Effector memory CD4-positive, alpha-beta T cell (primary cell): ENCODE measurements at regions not wholly inside any gene's neighbourhood (a gene's known extent, or its start where the extent isn't known, plus 50 kb on each side); places are given as distances from the start of the nearest gene placed in this dataset.

Source experiments
- DNase-seq, 3 donors: peaks; one replicate each; pipeline ENCODE4 v3.0.0-alpha.2; 2020
- H3K27ac ChIP-seq: 2 replicates; pipeline ENCODE4 v1.7.0; 2013; ENCODE audit warnings: mild to moderate bottlenecking, low read length, moderate library complexity; ENCODE audit not compliant: insufficient read depth, poor library complexity, severe bottlenecking
- H3K27me3 ChIP-seq: replicated peaks from 2 replicates; pipeline ENCODE4 v1.7.0; 2013; ENCODE audit warnings: mild to moderate bottlenecking, low read length; ENCODE audit not compliant: insufficient read depth, control insufficient read depth, poor library complexity, severe bottlenecking
- H3K36me3 ChIP-seq: 2 replicates; pipeline ENCODE4 v1.7.0; 2013; ENCODE audit warnings: mild to moderate bottlenecking, low read length, moderate library complexity; ENCODE audit not compliant: control insufficient read depth, insufficient read depth
- H3K4me1 ChIP-seq: 2 replicates; pipeline ENCODE4 v1.7.0; 2013; ENCODE audit warnings: low read length, mild to moderate bottlenecking; ENCODE audit not compliant: control insufficient read depth, insufficient read depth, poor library complexity, severe bottlenecking
- H3K4me3 ChIP-seq: 2 replicates; pipeline ENCODE4 v1.7.0; 2013; ENCODE audit warnings: low read length, low read depth, mild to moderate bottlenecking; ENCODE audit not compliant: insufficient read depth, poor library complexity, severe bottlenecking
- H3K9me3 ChIP-seq: 2 replicates; pipeline ENCODE4 v1.7.0; 2013; ENCODE audit warnings: mild to moderate bottlenecking, low read length, moderate library complexity; ENCODE audit not compliant: control insufficient read depth

DNA sequence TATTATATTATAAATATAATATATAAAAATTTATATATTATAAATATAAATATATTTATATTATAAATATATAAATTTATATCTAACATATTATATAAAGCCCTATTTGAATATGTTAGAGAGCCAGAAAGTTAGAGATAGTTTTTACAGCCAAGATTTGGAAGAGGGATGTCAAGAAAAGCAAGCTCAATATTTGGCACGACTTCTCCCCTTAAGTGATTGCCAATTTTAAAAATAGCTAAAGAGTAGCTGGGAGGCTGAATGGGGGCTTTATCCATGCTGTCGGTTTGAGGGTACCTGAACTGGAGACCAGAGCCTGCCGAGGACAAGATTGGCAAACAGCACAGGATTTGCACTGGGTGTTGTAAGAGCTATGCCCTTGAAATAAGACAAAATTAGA, 180.9 kb upstream of the GYPC start:
- Histone ChIP-seq H3K36me3 (no peaks in the 10 kb centered on the region), H3K9me3 (no peaks in the 10 kb centered on the region), H3K4me3 (no peak overlapping the region), H3K4me1 (no peaks in the 10 kb centered on the region), H3K27ac (no peak overlapping the region), H3K27me3 (no peaks in the 10 kb centered on the region)
- DNase-seq, result no peak

GRCh38 chr2:126476691-126477090, 179.3 kb upstream of the GYPC start:
- no peaks in the 10 kb centered on the region for H3K36me3 ChIP-seq
- DNase-seq, result no peak
- no peaks in the 10 kb centered on the region for H3K27me3 ChIP-seq
- no peak overlapping the region for H3K27ac ChIP-seq
- H3K9me3 ChIP-seq, result no peaks in the 10 kb centered on the region
- H3K4me1 ChIP-seq, result no peaks in the 10 kb centered on the region
- no peak overlapping the region for H3K4me3 ChIP-seq

DNA sequence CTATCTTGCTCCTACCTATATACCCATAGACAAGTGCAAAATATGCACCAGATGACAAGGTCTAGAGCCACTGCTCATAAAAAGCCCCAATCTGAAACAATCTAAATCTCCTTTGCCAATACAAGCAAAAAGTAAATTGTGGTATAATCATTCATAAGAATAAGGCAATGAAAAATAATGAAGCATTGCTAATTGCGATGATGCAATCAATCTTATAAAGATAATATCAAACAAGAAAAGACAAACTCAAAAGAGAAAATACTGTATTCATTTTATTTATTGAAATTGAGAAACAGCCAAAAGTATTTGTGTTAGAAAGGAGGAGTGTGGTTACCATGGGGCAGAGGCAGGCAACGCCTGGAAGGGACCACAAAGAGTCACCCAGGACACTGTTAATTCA, 175.9 kb upstream of the GYPC start:
- Histone ChIP-seq H3K4me1 (no peaks in the 10 kb centered on the region), H3K36me3 (no peaks in the 10 kb centered on the region), H3K27me3 (no peaks in the 10 kb centered on the region), H3K27ac (no peak overlapping the region), H3K9me3 (no peaks in the 10 kb centered on the region), H3K4me3 (no peak overlapping the region)
- no peak for DNase-seq

GRCh38 chr2:126482582-126483464, 173.1 kb upstream of the GYPC start:
- no peak overlapping the region for H3K27ac ChIP-seq
- no peaks in the 10 kb centered on the region for H3K36me3 ChIP-seq
- no peak for DNase-seq
- no peaks in the 10 kb centered on the region for H3K4me1 ChIP-seq
- no peak overlapping the region for H3K4me3 ChIP-seq
- H3K9me3 ChIP-seq, result no peaks in the 10 kb centered on the region
- H3K27me3 ChIP-seq, result no peaks in the 10 kb centered on the region

DNA sequence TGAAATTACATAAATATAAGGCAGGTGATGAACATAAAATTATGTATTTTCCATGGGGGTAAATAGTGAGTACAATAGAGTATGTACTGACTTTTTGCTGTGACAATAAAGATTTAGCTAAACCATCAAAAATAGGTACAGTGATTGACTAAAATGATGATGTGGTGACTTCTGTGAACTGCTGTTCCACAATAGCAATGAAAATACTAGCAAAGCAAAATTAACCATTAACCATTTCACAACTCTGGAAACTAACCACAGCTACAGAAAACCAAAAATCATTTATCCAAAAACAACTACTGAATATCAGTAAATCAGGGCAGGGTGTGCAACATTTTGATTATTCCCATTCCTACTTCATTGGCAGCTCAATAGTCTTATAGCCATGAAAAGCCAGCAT, 161.4 kb upstream of the GYPC start:
- no peaks in the 10 kb centered on the region for H3K4me1 ChIP-seq
- DNase-seq, result no peak
- H3K9me3 ChIP-seq, result no peaks in the 10 kb centered on the region
- no peak overlapping the region for H3K4me3 ChIP-seq
- no peaks in the 10 kb centered on the region for H3K36me3 ChIP-seq
- no peak overlapping the region for H3K27ac ChIP-seq
- H3K27me3 ChIP-seq, result no peaks in the 10 kb centered on the region

GRCh38 chr2:126495189-126495588, 160.8 kb upstream of the GYPC start:
- no peaks in the 10 kb centered on the region for H3K27me3 ChIP-seq
- no peak for DNase-seq
- H3K4me3 ChIP-seq, result no peak overlapping the region
- no peak overlapping the region for H3K27ac ChIP-seq
- H3K4me1 ChIP-seq, result no peaks in the 10 kb centered on the region
- no peaks in the 10 kb centered on the region for H3K36me3 ChIP-seq
- no peaks in the 10 kb centered on the region for H3K9me3 ChIP-seq

DNA sequence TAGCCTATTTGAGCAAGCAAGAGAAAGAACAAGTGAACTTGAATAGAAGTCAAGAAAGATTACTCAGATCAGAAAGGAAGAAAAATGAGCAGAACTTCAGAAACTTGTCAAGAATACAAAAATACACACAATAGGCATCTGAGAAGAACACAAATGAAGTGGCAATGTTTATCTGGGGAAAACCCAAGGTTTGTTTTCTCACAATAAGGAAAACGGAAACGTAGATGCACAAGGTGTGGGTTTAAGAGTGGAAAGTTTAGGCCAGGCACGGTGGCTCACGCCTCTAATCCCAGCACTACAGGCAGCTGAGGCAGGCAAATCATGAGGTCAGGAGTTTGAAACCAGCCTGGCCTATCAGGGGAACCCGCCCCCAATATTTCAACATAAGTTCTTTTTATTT, 159.5 kb upstream of the GYPC start:
- H3K36me3 ChIP-seq, result no peaks in the 10 kb centered on the region
- H3K27me3 ChIP-seq, result no peaks in the 10 kb centered on the region
- no peaks in the 10 kb centered on the region for H3K4me1 ChIP-seq
- DNase-seq, result no peak
- H3K9me3 ChIP-seq, result no peaks in the 10 kb centered on the region
- no peak overlapping the region for H3K4me3 ChIP-seq
- H3K27ac ChIP-seq, result no peak overlapping the region

DNA sequence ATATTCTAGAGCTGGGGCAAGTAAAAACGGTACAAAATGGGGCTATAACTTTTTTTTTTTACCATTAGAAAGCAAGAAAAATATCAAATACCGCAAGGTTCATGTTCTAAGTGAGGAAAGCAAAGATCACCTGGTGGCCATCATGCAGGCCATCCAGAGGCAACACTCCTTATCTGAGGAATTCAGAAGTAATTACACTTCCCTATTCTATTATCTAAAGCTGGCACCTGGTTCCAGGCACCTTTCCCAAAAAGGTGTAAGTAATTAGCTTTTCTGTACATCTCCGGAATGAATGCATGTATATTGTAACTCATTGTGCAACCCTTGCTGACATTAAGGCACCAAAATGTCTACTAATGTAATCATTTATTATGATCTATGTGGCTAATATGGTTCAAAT, 152.5 kb upstream of the GYPC start:
- Histone ChIP-seq H3K9me3 (no peaks in the 10 kb centered on the region), H3K4me1 (no peaks in the 10 kb centered on the region), H3K27ac (no peak overlapping the region), H3K27me3 (no peaks in the 10 kb centered on the region), H3K36me3 (no peaks in the 10 kb centered on the region), H3K4me3 (no peak overlapping the region)
- no peak for DNase-seq

GRCh38 chr2:126504949-126505348, 151.0 kb upstream of the GYPC start:
- DNase-seq, result no peak
- Histone ChIP-seq H3K4me3 (no peak overlapping the region), H3K4me1 (no peaks in the 10 kb centered on the region), H3K36me3 (no peaks in the 10 kb centered on the region), H3K9me3 (no peaks in the 10 kb centered on the region), H3K27ac (no peak overlapping the region), H3K27me3 (no peaks in the 10 kb centered on the region)

- no peak overlapping the region for H3K27ac ChIP-seq
- no peaks in the 10 kb centered on the region for H3K4me1 ChIP-seq
- no peak overlapping the region for H3K4me3 ChIP-seq
Measured at GRCh38 chr2:126506786-126507185, 149.2 kb upstream of the GYPC start.

More at GRCh38 chr2:126506786-126507185, 149.2 kb upstream of the GYPC start:
- no peaks in the 10 kb centered on the region for H3K36me3 ChIP-seq
- DNase-seq, result no peak
- H3K27me3 ChIP-seq, result no peaks in the 10 kb centered on the region
- H3K9me3 ChIP-seq, result no peaks in the 10 kb centered on the region
